Iris pigment epithelial cell (primary cell): ENCODE measurements at regions not wholly inside any gene's neighbourhood (a gene's known extent, or its start where the extent isn't known, plus 50 kb on each side); places are given as distances from the start of the nearest gene placed in this dataset.

Source experiments
- DNase-seq: peaks from one replicate; pipeline ENCODE4 v3.0.0-alpha.2; 2011; ENCODE audit warnings: low read depth

DNA sequence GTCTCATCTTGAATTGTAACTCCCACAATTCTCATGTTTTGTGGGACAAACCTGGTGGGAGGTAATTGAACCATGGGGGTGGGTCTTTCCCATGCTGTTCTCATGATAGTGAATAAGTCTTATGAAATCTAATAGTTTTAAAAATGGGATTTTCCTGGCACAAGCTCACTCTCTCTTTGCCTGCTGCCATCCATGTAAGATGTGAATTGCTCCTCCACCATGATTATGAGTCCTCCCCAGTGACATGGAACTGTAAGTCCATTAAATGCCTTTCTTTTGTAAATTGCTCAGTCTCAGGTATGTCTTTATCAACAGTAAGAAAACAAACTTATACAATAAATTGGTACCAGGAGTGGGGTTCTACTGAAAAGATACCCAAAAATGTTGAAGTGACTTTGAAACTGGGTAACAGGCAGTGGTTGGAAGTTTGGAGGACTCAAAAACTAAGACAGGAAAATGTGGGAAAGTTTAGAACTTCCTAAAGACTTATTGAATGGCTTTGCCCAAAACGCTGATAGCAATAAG lies 601.4 kb downstream of the ZEB2 start:
- DNase-seq, result no peak

DNA sequence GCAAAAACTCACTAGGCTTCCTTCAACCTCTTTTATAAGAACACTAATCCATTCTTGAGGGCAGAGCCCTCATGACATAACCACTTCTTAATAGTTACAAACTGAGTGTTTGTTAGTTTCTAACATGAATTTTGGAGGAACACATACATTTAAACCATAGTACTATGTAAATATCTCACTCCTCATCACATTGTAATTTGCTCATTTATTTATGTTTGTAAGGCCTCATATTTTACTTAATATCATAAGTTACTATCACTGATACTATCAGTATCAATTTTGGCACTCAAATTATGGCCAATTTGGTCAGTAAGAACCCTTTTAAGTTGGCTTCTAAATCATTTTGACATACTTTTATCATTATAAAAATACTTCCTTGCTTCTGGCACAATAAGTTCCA lies 603.1 kb downstream of the ZEB2 start:
- no peak for DNase-seq

DNA sequence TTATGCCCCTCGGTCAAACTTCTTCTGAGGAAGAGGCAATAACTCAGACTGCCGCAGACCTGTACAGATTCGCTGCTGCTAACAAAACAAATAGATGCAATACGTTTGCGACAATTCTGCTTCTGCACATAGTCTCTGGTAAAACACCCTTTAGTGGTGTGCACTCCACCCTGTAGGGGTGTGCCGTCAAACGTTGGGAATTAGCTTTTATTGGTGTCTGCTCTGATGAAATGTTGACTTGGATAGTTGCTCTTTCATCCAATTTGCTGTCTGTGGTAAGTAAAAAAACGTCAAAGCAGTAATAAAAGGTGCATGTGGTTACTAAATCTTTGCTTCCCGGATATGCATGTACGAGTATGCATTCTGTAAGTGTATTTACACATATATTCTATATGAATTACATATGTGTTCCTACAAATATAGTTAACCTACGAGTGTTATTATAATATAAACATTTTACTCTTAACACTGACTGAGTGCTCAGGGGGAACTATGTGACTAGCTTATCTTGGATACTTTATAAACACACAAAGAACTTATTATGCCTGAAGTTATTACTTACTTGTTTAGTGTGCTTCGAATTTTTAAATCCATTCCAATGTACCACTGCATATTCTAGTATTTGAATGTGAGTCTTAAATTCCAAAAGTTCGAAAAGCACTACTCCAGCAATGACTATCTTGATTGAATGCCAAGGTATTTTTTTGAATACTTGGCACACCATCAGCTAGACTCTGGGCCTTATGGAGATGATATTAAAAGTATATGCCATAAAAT lies 610.2 kb downstream of the ZEB2 start:
- peak; percentile 7 for DNase-seq

DNA sequence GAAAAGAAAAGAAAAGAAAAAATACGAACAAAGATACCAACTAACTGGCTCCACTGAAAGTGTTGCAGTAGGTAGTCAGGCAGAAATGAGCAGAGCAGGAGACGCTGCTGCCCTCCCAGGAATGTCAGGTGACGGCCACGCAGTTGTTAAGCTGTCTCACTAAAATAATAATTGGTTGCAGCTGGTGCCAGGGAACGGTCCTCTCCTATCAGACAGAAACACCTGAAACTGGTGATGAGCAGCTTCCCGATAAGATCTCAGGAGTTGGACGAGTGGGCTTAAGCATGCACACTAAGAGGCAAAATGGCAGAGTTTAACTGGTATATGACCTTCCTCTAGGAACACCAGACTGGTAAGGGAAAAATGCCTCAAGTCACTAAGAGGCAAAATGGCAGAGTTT lies 611.1 kb downstream of the ZEB2 start:
- no peak for DNase-seq

DNA sequence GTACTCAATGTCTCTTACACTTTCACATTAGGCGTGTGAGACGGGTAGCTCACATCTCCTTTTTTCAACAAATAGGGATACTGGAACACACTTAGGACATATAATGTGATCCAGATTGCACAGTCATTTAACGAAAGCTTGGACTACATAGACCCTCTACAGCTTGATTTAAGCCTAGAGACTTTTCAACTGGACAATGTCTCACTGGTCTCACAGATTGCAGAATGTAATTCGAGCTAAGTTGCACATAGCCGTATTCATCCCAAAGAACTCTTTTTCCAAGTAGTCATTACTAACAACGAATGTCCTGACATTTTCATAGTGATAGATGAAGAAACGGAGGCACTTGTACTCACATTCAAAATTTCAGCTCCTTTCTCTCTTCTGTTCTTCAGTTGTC lies 612.1 kb downstream of the ZEB2 start:
- DNase-seq, result no peak

DNA sequence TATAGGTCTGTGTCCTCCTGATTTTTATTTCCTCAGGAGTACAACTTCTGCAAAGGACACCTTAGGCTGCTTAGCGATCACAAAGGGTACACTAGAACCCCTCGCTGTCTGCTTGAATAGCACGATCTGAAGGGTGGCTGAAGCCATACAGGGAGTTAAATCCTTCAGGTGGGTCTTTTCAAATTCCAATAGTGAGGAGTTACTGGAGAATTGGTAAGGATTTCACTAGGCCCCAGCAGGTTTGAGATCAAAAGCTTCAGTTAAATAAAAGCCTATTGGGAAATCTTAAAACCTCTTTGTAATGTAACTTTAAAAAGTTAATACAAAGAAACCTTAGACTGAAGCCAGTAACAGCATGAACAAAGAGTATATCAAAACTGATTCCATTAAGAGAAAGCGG lies 613.1 kb downstream of the ZEB2 start:
- DNase-seq, result no peak

DNA sequence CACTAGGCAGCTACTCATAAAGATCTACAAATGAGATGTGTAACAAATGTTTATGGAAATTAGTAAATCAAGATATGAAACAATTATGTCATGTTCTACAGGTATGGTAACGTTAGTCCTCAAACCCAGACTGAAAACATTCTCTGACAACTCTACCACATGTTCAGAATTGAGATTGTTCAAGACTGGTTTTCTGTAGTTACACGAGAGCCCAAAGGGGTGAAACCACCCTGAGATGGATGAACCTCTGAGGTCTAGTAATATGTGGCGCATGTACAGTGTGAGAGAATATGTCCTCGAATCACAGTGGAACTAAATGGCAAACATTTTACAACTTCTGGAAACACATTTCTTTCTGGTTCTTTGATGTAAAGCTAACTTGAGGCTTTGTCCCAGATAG lies 614.3 kb downstream of the ZEB2 start:
- DNase-seq, result no peak

DNA sequence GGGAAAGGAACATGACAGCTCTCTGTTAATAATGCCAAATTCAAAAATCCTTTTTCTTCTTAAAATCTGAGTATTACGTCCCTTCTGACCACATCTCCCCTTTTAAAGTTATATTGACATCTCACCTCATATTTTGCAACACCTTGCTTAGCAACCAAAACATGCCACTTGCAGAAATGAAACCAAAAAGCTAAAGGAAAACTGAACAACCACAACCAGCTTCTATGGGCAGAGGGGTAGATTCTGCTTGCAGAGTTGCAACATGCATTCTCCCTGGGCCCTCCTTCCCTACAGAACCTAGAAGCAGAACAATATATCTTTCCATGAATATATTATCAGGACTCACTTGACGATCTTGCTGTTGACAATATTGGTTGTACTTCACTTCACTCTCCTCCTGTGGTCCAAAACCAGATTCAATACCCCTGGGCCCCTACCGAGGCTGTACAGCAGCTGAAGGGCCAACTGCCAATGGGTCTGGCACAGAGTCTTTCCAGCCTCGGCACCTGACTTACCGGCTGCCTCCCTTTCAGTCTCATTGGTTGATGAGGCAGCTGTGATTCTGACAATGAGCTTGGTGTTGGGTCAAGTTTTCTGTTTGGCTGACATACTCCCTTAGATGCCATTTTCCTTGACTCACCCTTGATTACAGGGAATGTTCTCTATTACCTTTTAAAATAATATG lies 616.6 kb downstream of the ZEB2 start:
- peak; percentile 4 for DNase-seq

DNA sequence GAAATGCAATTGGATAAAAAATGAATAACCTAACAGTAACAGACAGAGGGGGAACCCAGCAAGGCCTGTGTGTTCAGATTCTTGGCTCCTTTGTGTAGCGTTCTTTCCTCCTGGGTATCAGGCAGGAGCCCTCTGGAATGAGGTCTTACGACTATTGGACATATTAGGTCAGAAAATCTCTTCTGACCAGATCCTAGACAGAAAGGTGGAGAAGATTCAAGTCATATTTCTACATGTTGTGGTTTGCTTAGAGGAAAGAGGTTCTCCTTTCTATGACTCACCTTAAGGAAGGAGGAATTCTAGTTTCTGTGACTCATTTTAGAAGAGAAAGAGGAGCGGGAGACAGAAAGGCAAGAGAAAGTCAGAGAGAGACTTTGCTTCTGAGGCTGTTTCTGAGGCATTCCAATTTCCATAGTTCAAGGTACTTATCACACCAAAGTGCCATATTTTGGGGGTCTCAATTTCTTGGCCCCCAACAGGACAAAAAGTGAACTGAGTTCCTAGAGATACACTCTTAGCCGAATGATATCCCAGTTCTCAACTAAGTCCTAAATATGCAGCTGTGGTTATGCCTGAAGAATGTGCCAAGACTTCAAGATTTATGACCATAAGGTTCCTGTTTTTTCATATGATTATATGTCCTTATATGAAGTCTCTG lies 618.6 kb downstream of the ZEB2 start:
- peak; percentile 92 for DNase-seq

DNA sequence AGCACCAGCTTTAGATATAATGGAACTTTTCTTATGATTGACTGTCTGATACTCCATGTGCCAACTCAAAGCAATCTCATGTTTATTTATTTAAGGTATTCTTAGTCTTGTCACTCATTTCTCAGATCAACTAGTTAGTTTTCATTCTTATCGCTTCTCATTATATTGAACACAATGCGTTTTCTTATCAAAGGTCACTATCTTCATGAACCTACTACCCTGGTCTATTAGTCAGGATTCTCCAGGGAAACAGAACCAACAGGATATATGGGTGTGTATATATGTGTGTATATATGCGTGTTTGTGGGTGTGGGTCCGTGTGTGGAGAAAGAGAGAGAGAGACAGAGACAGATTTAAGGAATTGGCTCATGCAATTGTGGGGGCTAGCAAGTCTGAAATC lies 619.9 kb downstream of the ZEB2 start:
- no peak for DNase-seq

DNA sequence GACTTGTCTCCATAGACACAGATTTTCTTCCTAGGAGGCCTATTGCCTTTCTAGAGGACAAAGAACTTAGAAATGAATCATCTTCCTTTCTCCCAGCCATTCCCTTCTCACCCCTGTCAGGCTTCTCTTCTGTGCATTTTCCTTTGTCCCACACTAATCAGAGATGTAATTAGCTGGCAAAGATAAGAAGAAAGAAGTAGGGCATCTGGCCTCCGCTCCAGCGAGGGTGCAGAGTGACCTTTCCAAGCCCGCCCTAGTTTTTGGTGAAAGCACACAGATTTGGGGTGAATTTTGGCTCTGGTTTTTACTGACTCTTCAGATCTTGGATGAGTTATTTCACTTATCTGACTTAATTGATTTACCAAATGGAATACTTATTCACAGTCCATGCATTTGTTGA lies 626.5 kb downstream of the ZEB2 start:
- no peak for DNase-seq

DNA sequence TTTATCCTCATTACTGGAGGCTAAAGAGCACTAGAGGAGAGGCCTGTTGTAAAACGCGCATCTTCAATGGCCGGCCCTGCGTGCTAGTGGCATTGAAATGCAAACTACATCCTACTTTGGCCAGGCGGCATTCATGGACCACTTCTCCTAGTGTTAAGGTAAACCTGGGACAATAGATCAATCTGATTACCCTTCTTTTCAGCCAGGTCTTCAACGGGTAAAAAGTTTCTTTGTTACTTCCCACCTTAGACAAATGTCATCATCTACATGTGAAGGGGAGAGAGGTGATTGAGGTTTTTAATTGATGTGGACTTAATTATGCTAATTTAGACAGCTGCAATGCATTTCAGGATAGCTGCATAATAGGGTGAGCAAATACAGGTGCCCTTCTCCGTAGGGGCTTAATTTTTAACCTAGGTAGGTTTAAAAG lies 628.0 kb downstream of the ZEB2 start:
- no peak for DNase-seq

DNA sequence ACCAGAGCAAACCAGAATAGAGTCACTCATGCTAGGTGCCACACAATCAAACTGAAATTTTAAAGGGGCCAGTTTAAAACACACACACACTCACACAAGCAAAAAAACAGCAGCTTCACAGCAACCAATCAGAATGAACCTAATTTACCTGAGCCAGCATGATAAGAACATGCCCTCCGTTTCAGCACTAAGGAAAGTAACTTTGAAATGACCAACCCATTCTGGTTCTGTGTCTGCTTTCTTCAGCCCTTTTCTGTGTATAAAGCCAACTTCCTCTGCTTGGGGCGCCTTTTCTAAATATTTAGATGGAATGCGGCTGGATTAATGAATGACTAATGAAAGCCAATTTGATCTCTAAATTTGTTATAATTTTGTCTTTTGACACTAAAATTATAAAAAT lies 629.1 kb downstream of the ZEB2 start:
- DNase-seq, result no peak

DNA sequence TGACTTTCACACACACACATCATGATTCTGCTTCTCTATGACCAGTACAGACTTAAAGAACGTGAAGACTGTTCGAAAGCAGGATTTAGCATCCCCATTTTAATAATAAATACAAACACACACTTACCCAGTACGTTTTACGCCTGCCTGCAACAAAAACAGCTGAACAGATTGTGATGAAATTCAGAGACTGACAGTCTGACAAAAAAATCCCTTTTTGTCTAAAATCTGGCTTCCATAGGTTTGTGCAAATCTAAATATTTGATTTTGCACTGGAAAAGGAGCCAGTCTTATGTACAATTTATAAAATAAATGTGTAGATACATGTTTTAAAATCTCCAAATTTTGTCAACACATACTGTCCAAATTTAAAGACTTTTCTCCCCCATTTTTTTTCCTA lies 630.7 kb downstream of the ZEB2 start:
- DNase-seq, result no peak

DNA sequence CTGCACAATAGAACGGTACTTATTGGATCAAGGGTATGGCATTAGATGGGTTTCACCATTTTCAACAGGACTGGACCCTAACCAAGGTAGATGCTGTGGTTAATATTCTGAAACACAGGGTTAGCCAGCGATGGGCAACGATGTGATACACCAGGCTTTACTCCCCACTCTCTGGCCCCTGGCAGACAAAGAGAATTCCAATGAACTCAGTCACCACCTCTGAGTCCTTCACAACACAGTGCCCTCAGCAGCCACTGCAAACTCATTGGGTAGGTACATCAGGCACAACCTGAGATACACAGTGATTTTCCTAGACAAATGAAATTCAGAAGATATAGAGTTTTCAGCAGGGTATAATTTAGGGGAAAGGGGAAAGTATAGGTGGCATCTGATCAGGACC lies 634.5 kb downstream of the ZEB2 start:
- peak; percentile 6 for DNase-seq

DNA sequence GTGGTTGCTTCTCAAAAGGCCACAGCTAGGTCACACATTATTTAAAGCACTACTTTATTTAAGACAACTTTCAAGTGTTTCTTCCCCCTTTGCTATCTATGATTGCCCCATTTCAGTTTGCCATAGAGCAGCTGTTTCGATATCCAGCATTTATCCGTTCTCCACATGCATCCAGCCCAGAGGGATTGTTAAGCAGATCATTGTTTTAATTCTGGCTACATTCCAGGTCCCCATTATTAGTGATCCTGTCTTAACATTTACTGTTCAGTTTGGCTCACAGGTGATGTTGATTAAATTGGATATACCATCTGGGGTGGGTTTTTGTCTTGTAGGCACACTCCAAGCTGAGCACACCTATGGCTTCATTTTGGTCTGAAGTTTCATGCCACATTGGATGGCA lies 638.7 kb downstream of the ZEB2 start:
- DNase-seq, result no peak

DNA sequence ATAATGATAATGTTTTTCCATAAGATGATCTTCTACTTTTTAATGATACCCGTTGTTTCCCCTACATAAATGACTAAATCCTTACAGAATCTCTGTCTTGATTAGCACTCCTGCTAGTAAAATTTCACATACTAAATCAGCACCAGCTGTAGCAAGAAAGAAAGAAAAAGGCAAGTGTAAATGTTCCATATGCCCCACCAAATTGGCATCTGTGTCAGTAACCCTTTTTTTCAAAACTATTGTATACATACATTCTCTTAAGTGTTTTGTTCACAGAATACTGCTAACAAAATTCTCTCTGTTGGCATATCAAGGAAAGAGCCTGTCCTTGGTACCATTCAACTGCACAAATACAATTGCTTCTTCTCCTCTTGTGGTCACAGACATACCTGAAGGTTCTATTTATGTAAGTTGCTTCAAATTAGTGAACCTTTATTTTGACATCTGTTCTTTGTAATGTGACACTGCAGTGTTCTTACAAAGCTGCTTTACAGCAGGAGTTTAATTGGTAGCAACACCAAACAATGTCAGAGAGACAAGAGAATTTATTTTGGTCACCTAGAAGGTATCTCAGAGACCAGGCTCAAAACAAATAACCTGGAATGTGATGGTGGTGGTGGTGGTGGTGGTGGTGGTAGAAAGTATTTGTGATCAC lies 641.9 kb downstream of the ZEB2 start:
- DNase-seq, result no peak

DNA sequence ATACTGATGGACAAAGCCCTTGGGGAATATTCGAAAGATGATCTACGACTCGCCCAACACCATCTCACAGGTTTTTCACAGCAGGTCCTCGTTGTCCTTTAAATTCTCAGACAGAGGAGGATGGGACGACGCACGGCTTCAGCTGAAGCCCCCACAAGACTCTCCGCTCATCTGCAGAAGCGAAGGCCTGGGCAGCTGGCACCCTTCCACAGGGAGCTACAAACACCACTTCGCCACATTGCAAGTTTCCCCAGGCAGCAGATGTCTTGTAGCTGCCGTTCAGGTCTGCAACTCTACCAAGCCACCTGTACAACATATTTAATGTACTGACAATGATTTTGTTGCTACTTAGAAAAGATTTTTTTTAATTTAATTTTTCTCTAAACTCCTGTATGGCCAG lies 642.9 kb downstream of the ZEB2 start:
- DNase-seq, result no peak

DNA sequence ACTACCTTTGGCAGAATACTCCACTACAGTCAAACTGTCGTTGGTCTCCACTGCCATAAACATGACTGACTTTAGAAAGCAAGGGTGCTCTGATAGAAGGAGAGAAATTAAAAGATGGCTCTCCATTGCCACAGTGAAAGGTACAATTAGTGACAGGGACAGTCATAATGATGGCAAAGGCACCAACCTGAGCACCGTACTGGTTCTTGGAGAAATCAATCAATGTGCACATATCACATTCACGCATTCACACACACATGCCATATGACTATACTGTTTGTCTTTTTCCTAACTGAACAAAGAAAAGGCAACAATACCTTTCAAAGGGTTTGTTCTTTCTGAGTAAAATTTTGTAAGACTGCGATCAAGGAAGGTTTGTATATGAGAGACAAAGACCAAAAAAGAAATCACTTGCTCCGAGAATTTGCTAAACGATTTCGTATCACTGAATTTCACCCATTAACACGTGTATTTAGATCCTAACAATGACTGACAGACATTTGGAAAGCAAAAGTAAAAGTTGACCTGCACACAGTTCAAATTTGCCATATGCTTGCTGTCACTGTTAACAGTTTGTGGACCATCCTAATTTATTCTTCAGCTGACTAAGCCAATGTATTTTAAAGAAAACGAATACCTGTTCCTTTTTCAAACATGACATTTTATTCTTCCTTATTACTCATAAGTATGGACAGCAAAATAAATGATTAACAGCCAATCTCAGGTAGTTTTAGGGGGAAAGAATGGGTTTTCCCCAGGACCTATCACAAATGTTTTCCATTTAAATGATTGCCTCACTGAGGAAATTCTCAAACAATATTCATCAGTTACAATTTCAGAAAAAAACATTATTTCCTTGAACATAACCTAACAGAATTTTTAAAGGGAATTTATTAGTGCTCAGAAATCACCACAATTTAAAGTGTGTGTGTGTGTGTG lies 644.4 kb downstream of the ZEB2 start:
- no peak for DNase-seq

DNA sequence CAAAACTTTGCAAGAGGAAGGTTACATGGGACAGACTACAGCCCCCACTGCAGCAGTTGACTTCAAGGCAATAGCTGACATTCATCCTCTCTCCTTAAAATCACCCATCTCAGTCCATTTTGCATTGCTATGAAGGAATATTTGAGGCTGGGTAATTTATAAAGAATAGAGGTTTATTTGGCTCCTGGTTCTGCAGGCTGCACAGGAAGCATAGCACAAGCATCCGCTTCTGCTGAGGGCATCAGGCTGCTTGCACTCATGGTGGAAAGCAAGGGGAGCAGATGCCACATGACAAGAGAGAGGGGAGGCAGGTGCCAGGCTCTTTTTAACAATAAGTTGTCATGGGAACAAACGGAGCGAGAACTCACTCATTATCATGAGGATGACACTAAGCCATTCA lies 646.0 kb downstream of the ZEB2 start:
- no peak for DNase-seq

DNA sequence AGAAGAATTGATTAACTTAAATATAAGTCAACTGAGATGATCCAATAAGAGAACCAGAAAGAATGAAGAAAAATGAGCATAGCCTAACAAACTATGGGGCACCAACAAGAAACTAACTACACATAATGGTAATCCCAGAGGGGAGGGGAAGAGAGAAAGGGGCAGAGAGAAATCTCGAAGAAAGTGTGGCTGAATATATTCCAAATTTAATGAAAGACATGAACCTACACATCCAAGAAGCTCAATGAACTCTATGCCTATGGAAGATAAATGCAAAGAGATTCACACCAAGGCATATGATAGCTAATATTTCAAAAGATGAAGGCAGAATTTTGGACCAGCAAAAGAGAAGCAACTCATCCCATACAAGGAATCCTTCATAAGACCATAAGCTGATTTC lies 649.2 kb downstream of the ZEB2 start:
- DNase-seq, result no peak
